Transverse colon (tissue), 4 donors: ENCODE measurements at regions not wholly inside any gene's neighbourhood (a gene's known extent, or its start where the extent isn't known, plus 50 kb on each side); places are given as distances from the start of the nearest gene placed in this dataset.

Source experiments
- CTCF ChIP-seq, 5 experiments: fragments of 200-600 bp in 3 of 5; fragments of 450-650 bp in 2 of 5; sonication (generic) in 3 of 5; IDR thresholded peaks; 1 replicate in 2 of 5; 2 replicates in 3 of 5; pipeline ENCODE4 v1.5.1; 2016 to 2017; ENCODE audit warnings: antibody characterized with exemption in 5 of 5, inconsistent platforms in 3 of 5, mild to moderate bottlenecking in 2 of 5, moderate library complexity in 1 of 5
- EP300 ChIP-seq: sonication (generic); formaldehyde crosslinking; IDR thresholded peaks from one replicate; pipeline ENCODE4 v1.6.1; 2017; ENCODE audit warnings: antibody characterized with exemption, low read depth
- POLR2A ChIP-seq: fragments of 450-650 bp; IDR thresholded peaks from one replicate; pipeline ENCODE4 v1.6.1; 2016; ENCODE audit warnings: antibody characterized with exemption, mild to moderate bottlenecking, moderate library complexity
- POLR2AphosphoS5 ChIP-seq, 3 donors: sonication (generic); formaldehyde crosslinking; IDR thresholded peaks; one replicate each; pipeline ENCODE4 v1.6.1; 2016; ENCODE audit warnings: antibody characterized with exemption in 3 of 3

DNA sequence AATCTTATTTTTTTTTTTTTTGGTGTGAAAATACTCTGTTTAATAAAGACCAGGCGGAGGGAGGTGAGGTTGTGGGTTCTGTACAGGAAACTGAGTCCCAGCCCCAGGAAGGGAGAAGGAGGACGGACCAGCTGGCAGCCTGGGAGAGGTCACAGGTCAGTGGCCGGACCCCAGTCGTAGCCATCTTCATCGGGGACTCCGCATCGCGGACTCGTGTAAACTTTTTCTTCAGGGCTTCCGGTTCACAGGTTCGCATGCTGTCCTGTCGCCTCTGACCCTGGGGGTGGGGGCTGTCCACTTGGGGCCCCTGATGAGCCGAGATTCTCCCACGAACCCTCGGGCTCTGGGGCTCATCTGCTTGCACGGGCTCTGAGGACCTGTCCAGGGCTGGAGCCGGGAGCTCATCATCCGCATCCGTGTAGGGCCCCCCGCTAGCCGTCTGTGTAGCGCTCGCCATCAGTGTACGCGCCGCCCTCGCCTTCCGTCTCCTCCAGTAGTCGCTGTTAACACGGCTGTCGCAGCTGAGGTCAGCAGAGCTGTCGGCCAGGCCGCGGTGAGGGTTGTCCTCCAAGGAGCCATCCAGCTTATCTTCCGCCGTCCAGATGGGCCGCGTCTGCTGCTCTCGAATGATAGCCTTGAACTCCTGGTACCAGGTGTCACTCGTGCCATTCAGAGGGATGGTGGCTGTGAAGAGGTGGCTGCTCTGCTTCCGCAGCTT is 975.7 kb upstream of the PRMT6 start:
- TF ChIP-seq EP300: no peak
- TF ChIP-seq POLR2AphosphoS5 (IDR thresholded peaks at IDR 0.05): no peak
- TF ChIP-seq CTCF (IDR thresholded peaks at IDR 0.05): no peak
- TF ChIP-seq POLR2A: no peak
